ENCODE measurements at regions not wholly inside any gene's neighbourhood (a gene's known extent, or its start where the extent isn't known, plus 50 kb on each side); places are given as distances from the start of the nearest gene placed in this dataset.

DNA sequence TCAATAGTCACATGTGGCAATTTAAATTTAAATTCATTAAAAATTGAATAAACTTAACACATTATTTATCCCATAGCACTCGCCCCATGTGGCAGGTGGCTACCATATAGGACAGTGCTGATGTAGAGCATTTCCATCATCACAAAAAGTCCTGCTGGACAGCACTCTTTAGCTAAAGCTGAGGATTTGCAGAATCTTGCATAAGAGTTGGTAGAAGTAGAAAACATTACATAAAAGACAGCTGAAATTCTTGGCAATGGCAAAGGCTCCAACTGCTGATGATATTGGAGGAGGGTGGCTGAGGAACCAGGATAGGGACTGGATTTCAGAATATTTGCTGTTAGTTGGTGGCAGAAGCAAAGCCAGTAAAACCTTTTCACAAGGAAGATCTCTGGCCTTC lies 230.7 kb upstream of the SATB1 start:
- H2AK5ac ChIP-seq (ENCODE audit: low read depth, low read length): no peak overlapping the region
- H3K23ac ChIP-seq (ENCODE audit: low read depth, low read length): no peak overlapping the region
- ChIA-PET POLR2A (ENCODE audit: unreplicated experiment) (no interaction called here), CTCF (no interaction called here)
- H2BK20ac ChIP-seq (ENCODE audit: low read depth, low read length): no peak overlapping the region
- H2AK9ac ChIP-seq (replicated peaks; ENCODE audit: low read depth, low read length, poor library complexity): no peak overlapping the region
- H3K4me2 ChIP-seq (ENCODE audit: low read depth, low read length): no peak overlapping the region
- no peak overlapping the region for H2AFZ ChIP-seq (replicated peaks; ENCODE audit: low read length, poor library complexity)
- H2BK5ac ChIP-seq (ENCODE audit: low read depth, low read length, poor library complexity, severe bottlenecking): no peak overlapping the region
- ATAC-seq (ENCODE audit: low read depth) (no peak), DNase-seq (no peak)
- H3K4ac ChIP-seq (ENCODE audit: low read depth, low read length): no peak overlapping the region
- H4K8ac ChIP-seq (ENCODE audit: low read depth in 2 of 2, low read length in 2 of 2): no peak overlapping the region
- intact Hi-C loops (cut with micrococcal nuclease): no loop called here
- H4K5ac ChIP-seq (ENCODE audit: low read depth, low read length): no peak overlapping the region
- H3K4me1 ChIP-seq (ENCODE audit: control insufficient read depth, insufficient read depth, low read length): no peaks in the 10 kb centered on the region
- no peak overlapping the region for H2BK120ac ChIP-seq (ENCODE audit: low read depth, low read length)
- H3K9me1 ChIP-seq (ENCODE audit: insufficient read depth, low read length): no peaks in the 10 kb centered on the region
- no peaks in the 10 kb centered on the region for H3K27me3 ChIP-seq (ENCODE audit: control insufficient read depth, insufficient read depth, low read length)
- no peak overlapping the region for H3K14ac ChIP-seq (replicated peaks; ENCODE audit: low read depth, low read length)
- H3K36me3 ChIP-seq (ENCODE audit: control insufficient read depth, insufficient read depth, low read length): no peaks in the 10 kb centered on the region
- dilution Hi-C loops (cut with HindIII; ENCODE audit: low sequenced_read_pairs, unreplicated experiment): no loop called here
- no peak overlapping the region for H2BK15ac ChIP-seq (ENCODE audit: low read depth, low read length)
- peaks cover 8% of the 10 kb centered on the region for H3K9me3 ChIP-seq (ENCODE audit: control insufficient read depth, insufficient read depth, low read length)
- in situ Hi-C loops (cut with MboI; ENCODE audit: low sequenced_read_pairs): no loop called here
- no peak overlapping the region for H3K18ac ChIP-seq (ENCODE audit: low read depth, low read length)
- no peak overlapping the region for H4K91ac ChIP-seq (ENCODE audit: insufficient read depth, low read depth, low read length)
- BruUV-seq (replicated peaks): no TSS peak
- H3K9ac ChIP-seq (ENCODE audit: low read depth, low read length): no peak overlapping the region
- no peaks in the 10 kb centered on the region for H4K20me1 ChIP-seq (ENCODE audit: insufficient read depth, low read length)
- no peak overlapping the region for H3K56ac ChIP-seq (ENCODE audit: extremely low read depth, insufficient read depth, low read length)
- H3K4me3 ChIP-seq (ENCODE audit: insufficient read depth, low read depth, low read length): no peak overlapping the region
- no peaks in the 10 kb centered on the region for H3K79me1 ChIP-seq (ENCODE audit: low read depth in 1 of 2, low read length in 2 of 2)
- H3K27ac ChIP-seq (ENCODE audit: insufficient read depth, low read length): no peak overlapping the region
- TF ChIP-seq FOS (IDR thresholded peaks at IDR 0.05; ENCODE audit: low read depth, low read length) (no peak), USF2 (IDR thresholded peaks at IDR 0.05; ENCODE audit: low read depth, low read length) (no peak), NFE2L2 (IDR thresholded peaks at IDR 0.05; ENCODE audit: low read depth, low read length) (no peak), BHLHE40 (IDR thresholded peaks at IDR 0.05; ENCODE audit: low read depth, low read length) (no peak), CHD1 (IDR thresholded peaks at IDR 0.05; ENCODE audit: low read depth, low read length) (no peak), MAZ (IDR thresholded peaks at IDR 0.05; ENCODE audit: borderline replicate concordance, low read depth, low read length) (no peak), CEBPB (IDR thresholded peaks at IDR 0.05; ENCODE audit: low read depth, low read length) (no peak), RFX5 (IDR thresholded peaks at IDR 0.05; ENCODE audit: low read depth, low read length) (no peak), SMC3 (IDR thresholded peaks at IDR 0.05; ENCODE audit: low read depth, low read length) (no peak), POLR2A (IDR thresholded peaks at IDR 0.05; ENCODE audit: low read depth, low read length) (no peak), RCOR1 (IDR thresholded peaks at IDR 0.05; ENCODE audit: insufficient replicate concordance, low read length) (no peak), MAFK (IDR thresholded peaks at IDR 0.05; ENCODE audit: low read depth, low read length) (no peak), MXI1 (IDR thresholded peaks at IDR 0.05; ENCODE audit: borderline replicate concordance, low read depth, low read length) (no peak), RAD21 (IDR thresholded peaks at IDR 0.05; ENCODE audit: low read length) (no peak)
- TF ChIP-seq, protein P1, sequence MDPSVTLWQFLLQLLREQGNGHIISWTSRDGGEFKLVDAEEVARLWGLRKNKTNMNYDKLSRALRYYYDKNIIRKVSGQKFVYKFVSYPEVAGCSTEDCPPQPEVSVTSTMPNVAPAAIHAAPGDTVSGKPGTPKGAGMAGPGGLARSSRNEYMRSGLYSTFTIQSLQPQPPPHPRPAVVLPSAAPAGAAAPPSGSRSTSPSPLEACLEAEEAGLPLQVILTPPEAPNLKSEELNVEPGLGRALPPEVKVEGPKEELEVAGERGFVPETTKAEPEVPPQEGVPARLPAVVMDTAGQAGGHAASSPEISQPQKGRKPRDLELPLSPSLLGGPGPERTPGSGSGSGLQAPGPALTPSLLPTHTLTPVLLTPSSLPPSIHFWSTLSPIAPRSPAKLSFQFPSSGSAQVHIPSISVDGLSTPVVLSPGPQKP (IDR thresholded peaks at IDR 0.05; ENCODE audit: borderline replicate concordance, low read depth, low read length): no peak
- TF ChIP-seq, protein P2, sequence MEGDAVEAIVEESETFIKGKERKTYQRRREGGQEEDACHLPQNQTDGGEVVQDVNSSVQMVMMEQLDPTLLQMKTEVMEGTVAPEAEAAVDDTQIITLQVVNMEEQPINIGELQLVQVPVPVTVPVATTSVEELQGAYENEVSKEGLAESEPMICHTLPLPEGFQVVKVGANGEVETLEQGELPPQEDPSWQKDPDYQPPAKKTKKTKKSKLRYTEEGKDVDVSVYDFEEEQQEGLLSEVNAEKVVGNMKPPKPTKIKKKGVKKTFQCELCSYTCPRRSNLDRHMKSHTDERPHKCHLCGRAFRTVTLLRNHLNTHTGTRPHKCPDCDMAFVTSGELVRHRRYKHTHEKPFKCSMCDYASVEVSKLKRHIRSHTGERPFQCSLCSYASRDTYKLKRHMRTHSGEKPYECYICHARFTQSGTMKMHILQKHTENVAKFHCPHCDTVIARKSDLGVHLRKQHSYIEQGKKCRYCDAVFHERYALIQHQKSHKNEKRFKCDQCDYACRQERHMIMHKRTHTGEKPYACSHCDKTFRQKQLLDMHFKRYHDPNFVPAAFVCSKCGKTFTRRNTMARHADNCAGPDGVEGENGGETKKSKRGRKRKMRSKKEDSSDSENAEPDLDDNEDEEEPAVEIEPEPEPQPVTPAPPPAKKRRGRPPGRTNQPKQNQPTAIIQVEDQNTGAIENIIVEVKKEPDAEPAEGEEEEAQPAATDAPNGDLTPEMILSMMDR (conservative IDR thresholded peaks at IDR 0.05; ENCODE audit: low read depth, low read length): no peak
- no CpG with 5 or more reads among the region's 1 CpG for WGBS, 2 experiments (ENCODE audit: extremely low coverage in 2 of 2, insufficient read length in 1 of 2)
